Nucleus accumbens (tissue), 56 donors: ENCODE measurements at regions not wholly inside any gene's neighbourhood (a gene's known extent, or its start where the extent isn't known, plus 50 kb on each side); places are given as distances from the start of the nearest gene placed in this dataset.
"Not testable (repeated sequence)": the region's sequence is repeated elsewhere in the genome, so short reads cannot be mapped to it uniquely, and the experiment has no call there.

Experiments
- DNase-seq, 56 donors: peaks; one replicate each; lab custom pipeline; 2025; lab: John Stamatoyannopoulos, UW

DNA sequence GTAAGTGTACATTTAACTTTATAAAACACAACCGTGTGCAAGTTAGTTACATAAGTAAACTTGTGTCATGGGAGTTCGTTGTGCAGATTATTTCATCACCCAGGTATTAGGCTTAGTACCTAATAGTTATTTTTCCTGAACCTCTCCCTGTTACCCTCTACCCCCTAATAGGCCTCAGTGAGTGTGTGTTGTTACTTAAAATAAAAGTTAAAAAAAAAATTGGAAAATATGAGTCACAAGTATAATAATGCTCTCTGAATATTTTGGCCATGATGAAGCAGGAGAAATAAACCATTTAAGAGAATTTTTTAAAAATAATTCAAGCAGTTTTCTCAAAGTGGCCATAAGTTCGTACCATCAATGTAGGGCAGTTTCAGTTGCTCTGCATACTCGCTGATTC lies 105.1 kb upstream of the GRID2 start:
- DNase-seq = no peak

DNA sequence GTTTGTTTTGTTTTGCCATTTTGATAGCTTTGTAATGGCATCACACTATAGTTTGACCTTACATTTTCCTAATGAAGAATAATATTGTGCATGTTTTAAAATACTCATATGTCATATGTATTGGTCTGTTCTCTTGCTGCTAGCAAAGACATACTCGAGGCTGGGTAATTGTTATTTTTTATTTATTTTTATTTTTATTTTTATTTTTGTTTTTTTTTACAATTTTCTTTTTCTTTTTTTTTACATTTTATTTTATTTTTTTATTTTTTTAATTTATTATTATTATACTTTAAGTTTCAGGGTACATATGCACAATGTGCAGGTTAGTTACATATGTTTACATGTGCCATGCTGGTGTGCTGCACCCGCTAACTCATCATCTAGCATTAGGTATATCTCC lies 104.6 kb upstream of the GRID2 start:
- DNase-seq = no peak

GRCh38 chr4:92210906-92211305 lies 92.9 kb upstream of the GRID2 start:
- DNase-seq = no peak

DNA sequence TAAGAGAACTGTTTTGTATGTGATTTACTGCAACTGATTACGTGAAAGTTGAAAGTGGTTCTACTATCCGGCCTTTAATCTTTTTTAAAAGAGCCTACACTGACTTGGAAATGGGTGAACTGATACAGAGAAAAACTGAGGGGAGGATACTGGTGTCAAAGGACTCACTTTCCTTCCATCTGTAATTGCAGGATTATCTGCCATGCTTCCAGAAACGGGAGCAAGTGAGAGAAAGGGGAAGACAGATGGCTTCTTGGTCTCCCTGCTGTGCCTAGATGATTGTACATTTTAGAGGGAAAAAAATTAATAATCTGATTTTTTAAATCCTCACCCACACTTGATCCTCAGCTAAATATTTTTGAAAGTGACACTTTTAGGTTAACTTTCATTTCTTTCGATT lies 88.3 kb upstream of the GRID2 start:
- no peak for DNase-seq

DNA sequence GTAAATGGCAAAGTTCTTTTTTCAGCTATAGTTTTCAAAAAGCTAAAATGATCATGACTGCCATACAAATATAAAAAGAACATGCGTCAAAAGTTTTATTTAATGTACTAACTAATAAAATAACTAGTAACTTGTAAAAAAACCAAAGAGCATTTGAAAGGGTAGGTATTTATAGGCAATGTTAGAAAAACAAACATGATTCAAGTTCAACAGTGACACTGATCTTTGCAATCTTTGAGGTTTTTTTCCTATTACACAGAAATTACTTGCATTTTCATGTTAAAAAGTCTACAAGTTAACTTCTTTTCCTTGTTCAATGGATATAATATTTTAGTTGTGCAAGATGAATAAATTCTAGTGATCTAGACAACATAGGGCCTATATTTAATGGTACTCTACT lies 72.3 kb upstream of the GRID2 start:
- DNase-seq = no peak

GRCh38 chr4:92232566-92232965 lies 71.2 kb upstream of the GRID2 start:
- no peak for DNase-seq

DNA sequence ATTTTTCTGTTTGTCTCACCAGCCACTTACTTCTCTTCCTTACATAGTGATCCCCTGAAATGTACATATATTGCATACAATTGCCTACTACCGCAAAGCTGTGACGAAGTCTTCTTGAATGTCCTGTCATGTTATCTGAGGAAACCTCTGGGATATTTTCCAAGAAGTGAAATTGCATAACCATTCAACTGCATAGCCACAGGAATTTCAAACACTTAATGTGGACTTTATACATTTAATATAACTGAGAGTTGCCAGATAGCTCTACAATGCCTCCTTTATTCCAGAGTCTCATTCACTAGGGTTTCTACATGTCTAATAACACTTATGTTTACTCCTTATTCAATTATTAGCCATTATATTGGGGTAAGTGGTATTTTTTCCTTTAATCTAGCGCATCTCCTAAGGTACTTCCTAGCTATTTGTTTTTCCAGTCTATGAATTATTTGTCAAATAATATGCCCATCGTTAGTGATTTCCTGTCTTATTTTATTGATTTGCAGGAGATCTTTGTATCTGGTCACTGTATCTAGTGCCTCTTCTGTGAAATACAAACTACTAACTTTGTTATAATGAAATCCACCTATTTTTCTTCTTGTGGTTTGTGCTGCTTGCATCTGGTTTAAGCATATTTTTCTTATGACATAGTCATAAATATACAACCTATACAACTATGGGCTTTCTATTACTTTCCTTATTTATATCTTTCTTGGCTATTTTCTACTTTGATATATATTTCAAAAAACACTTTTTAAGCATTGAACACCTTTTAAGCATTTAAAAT lies 69.2 kb upstream of the GRID2 start:
- no peak for DNase-seq

DNA sequence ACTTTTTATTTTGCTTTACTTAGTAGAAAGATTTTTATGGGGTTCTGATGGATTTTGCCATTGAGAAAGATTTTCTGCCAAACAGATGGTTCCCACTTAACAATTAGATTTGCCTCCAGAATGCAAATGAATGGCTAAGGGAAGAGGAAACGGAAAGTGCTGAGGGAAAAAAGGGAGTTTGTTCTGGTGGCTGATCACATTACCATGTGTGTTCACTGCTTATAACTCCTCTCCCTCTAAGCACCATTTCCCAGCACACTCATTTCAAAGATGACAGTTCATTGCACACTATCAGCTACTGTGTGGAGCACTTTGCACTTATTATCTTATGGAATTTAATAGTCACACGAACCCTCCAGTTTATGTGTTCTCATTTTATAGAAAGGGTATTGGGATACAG lies 68.0 kb upstream of the GRID2 start:
- DNase-seq = no peak

- no peak for DNase-seq
Observed at GRCh38 chr4:92236877-92237276, 66.9 kb upstream of the GRID2 start.

DNA sequence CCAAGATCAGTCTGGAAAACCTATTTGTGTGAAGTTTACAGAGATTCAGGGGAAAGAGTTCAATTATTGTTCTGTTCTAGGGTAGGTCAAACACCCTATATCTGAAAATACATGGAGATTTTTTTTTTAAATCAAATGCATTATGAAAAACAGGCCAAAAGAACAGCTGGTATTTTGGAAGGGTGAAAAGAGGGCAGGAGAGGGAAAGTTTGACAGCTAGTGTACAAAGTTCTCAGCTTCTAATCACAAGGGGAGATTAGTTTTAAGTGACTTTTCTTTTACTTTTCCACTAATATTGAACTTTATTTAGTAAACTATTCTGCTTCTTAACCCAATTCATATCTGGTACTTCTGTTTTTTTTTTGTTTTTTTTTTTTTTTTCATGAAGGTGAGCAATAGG lies 66.2 kb upstream of the GRID2 start:
- no peak for DNase-seq

- DNase-seq = no peak
Observed at GRCh38 chr4:92241094-92241493, 62.7 kb upstream of the GRID2 start.

- no peak for DNase-seq
Observed at GRCh38 chr4:92246384-92246783, 57.4 kb upstream of the GRID2 start.

- DNase-seq = no peak
Observed at GRCh38 chr4:92249541-92249940, 54.2 kb upstream of the GRID2 start.

GRCh38 chr4:92251711-92252110 lies 52.1 kb upstream of the GRID2 start:
- no peak for DNase-seq

- not testable (repeated sequence) for DNase-seq
Observed at GRCh38 chr4:92252358-92252757, 51.4 kb upstream of the GRID2 start.

- DNase-seq = no peak
Observed at GRCh38 chr4:92252846-92253245, 50.9 kb upstream of the GRID2 start.

- DNase-seq = no peak
Observed at GRCh38 chr4:92253550-92253949, 50.2 kb upstream of the GRID2 start.
